Lower lobe of right lung (tissue), 2 donors: ENCODE measurements at regions not wholly inside any gene's neighbourhood (a gene's known extent, or its start where the extent isn't known, plus 50 kb on each side); places are given as distances from the start of the nearest gene placed in this dataset.

ENCODE experiments used
- ATAC-seq, 2 donors: fragments of 200-7000 bp; cut with Tn5 transposase; one replicate each; pipeline ENCODE4 v1.9.1; 2020 to 2022; ENCODE audit warnings: mild to moderate bottlenecking in 2 of 2, moderate library complexity in 2 of 2
- DNase-seq: peaks from one replicate; pipeline ENCODE4 v3.0.0-alpha.2; 2020
- H3K27ac ChIP-seq: fragments of 200-600 bp; one replicate; pipeline ENCODE4 v1.8.0; 2022
- H3K27me3 ChIP-seq: fragments of 200-600 bp; one replicate; pipeline ENCODE4 v1.8.0; 2022; ENCODE audit warnings: low read depth
- H3K36me3 ChIP-seq: fragments of 200-600 bp; one replicate; pipeline ENCODE4 v1.8.0; 2022; ENCODE audit warnings: mild to moderate bottlenecking
- H3K4me1 ChIP-seq: fragments of 200-600 bp; one replicate; pipeline ENCODE4 v1.8.0; 2022
- H3K4me3 ChIP-seq: fragments of 200-600 bp; one replicate; pipeline ENCODE4 v1.8.0; 2022; ENCODE audit warnings: mild to moderate bottlenecking
- H3K9me3 ChIP-seq: fragments of 200-600 bp; one replicate; pipeline ENCODE4 v1.8.0; 2022
- intact Hi-C: fragments of 100-400 bp; cut with DNase I; formaldehyde crosslinking; loops from one replicate; pipeline ENCODE4 v1.11.0; 2022
- TF ChIP-seq, protein P1 (sequence below): fragments of 200-600 bp; IDR thresholded peaks from one replicate; pipeline ENCODE4 v1.8.0; 2022; ENCODE audit warnings: antibody characterized with exemption, mild to moderate bottlenecking
- donor health status: DM: no; HTN: yes; CAD: no; lungs with severe emphysema.

DNA sequence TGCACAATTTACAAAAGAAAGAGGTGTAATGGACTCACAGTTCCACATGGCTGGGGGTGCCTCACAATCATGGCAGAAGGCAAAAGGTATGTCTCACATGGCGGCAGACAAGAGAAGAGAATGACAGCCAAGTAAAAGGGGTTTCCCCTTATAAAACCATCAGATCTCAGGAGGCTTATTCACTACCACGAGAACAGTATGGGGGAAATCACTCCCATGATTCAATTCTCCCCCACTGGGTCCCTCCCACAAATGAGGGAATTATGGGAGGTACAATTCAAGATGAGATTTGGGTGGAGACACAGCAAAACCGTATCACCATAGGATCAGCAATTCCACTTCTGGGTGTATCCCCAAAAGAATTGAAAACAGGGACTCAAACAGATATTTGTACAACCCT is 97.5 kb upstream of the STX18 start:
- ATAC-seq (no peak), DNase-seq (no peak)
- no peak overlapping the region for H3K27ac ChIP-seq
- no peak overlapping the region for H3K4me3 ChIP-seq
- intact Hi-C loops: no loop called here
- TF ChIP-seq, protein P1, sequence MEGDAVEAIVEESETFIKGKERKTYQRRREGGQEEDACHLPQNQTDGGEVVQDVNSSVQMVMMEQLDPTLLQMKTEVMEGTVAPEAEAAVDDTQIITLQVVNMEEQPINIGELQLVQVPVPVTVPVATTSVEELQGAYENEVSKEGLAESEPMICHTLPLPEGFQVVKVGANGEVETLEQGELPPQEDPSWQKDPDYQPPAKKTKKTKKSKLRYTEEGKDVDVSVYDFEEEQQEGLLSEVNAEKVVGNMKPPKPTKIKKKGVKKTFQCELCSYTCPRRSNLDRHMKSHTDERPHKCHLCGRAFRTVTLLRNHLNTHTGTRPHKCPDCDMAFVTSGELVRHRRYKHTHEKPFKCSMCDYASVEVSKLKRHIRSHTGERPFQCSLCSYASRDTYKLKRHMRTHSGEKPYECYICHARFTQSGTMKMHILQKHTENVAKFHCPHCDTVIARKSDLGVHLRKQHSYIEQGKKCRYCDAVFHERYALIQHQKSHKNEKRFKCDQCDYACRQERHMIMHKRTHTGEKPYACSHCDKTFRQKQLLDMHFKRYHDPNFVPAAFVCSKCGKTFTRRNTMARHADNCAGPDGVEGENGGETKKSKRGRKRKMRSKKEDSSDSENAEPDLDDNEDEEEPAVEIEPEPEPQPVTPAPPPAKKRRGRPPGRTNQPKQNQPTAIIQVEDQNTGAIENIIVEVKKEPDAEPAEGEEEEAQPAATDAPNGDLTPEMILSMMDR: no peak
- no peaks in the 10 kb centered on the region for H3K27me3 ChIP-seq
- H3K36me3 ChIP-seq: no peaks in the 10 kb centered on the region
- H3K9me3 ChIP-seq: no peaks in the 10 kb centered on the region
- no peaks in the 10 kb centered on the region for H3K4me1 ChIP-seq

DNA sequence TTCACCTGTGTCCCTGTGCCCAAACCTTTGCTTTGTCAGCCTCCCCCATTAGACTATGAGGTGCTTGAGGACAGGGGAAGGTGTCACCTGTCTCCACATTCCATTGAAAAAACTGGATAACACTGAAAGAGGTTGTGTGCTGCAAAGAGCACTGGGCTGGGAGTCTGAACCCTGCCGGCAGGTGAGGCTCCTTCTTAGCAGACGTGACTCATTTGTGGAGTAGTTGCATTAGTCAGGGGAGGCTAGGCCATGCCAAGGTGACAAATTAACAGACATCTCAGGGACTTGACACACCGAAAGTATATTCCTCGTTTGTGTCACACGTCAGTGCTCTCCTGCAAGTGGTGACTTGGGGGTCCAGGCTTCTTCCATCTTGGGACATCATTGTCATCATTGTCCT is 95.9 kb upstream of the STX18 start:
- H3K36me3 ChIP-seq: no peaks in the 10 kb centered on the region
- TF ChIP-seq, protein P1: no peak
- H3K4me1 ChIP-seq: no peaks in the 10 kb centered on the region
- H3K27me3 ChIP-seq: no peaks in the 10 kb centered on the region
- DNase-seq (no peak), ATAC-seq (no peak)
- no peaks in the 10 kb centered on the region for H3K9me3 ChIP-seq
- H3K27ac ChIP-seq: no peak overlapping the region
- intact Hi-C loops: no loop called here
- H3K4me3 ChIP-seq: no peak overlapping the region

- H3K27me3 ChIP-seq: no peaks in the 10 kb centered on the region
- TF ChIP-seq, protein P1: no peak
- H3K27ac ChIP-seq: no peak overlapping the region
- intact Hi-C loops: no loop called here
- ATAC-seq (no peak), DNase-seq (no peak)
- no peaks in the 10 kb centered on the region for H3K4me1 ChIP-seq
- H3K4me3 ChIP-seq: no peak overlapping the region
- no peaks in the 10 kb centered on the region for H3K36me3 ChIP-seq
- no peaks in the 10 kb centered on the region for H3K9me3 ChIP-seq
Measured at GRCh38 chr4:4633431-4633830, 91.6 kb upstream of the STX18 start.

- Histone ChIP-seq H3K4me1 (no peaks in the 10 kb centered on the region), H3K36me3 (no peaks in the 10 kb centered on the region), H3K27me3 (no peaks in the 10 kb centered on the region), H3K27ac (no peak overlapping the region), H3K4me3 (no peak overlapping the region), H3K9me3 (no peaks in the 10 kb centered on the region)
- ATAC-seq (no peak), DNase-seq (no peak)
- intact Hi-C loops: no loop called here
- TF ChIP-seq, protein P1: no peak
Measured at GRCh38 chr4:4631150-4631549, 89.3 kb upstream of the STX18 start.

- no peaks in the 10 kb centered on the region for H3K27me3 ChIP-seq
- H3K4me1 ChIP-seq: no peaks in the 10 kb centered on the region
- H3K36me3 ChIP-seq: no peaks in the 10 kb centered on the region
- TF ChIP-seq, protein P1: no peak
- no peaks in the 10 kb centered on the region for H3K9me3 ChIP-seq
- ATAC-seq (no peak), DNase-seq (no peak)
- H3K27ac ChIP-seq: no peak overlapping the region
- H3K4me3 ChIP-seq: no peak overlapping the region
- intact Hi-C loops: no loop called here
Measured at GRCh38 chr4:4627906-4628305, 86.1 kb upstream of the STX18 start.

DNA sequence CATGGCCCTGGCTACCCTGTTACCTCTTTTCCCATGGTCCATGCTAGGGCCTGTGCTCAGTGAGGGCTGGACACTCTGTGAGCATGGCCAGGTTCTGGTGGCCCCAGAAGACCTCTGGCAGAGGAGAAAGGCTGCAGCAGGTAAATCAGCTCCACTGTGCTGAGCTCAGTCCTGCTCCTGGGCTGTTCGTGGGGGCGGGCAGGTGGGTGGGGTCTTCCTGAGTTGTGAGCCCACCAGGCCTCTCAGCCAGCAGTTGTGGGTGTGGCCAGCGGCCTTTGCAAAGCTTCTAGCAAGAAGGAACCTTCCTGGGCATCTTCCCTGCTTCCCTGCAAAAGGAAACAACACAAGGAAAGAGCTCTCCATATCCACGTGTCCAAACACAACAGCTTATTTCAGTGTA is 85.3 kb upstream of the STX18 start:
- no peak for ATAC-seq
- H3K4me3 ChIP-seq: no peak overlapping the region
- DNase-seq: no peak

More for the DNA sequence above, 85.3 kb upstream of the STX18 start:
- H3K27ac ChIP-seq: no peak overlapping the region
- no peaks in the 10 kb centered on the region for H3K9me3 ChIP-seq
- no peaks in the 10 kb centered on the region for H3K4me1 ChIP-seq
- TF ChIP-seq, protein P1: no peak
- intact Hi-C loops: no loop called here
- no peaks in the 10 kb centered on the region for H3K27me3 ChIP-seq
- H3K36me3 ChIP-seq: no peaks in the 10 kb centered on the region
